GM23248 (cell line): ENCODE measurements at regions not wholly inside any gene's neighbourhood (a gene's known extent, or its start where the extent isn't known, plus 50 kb on each side); places are given as distances from the start of the nearest gene placed in this dataset.

Source experiments
- DNase-seq: peaks from one replicate; pipeline ENCODE4 v3.0.0-alpha.2; 2015
- H2AFZ ChIP-seq: fragments of 200-600 bp; sonication (generic); 2 replicates; pipeline ENCODE4 v1.6.1; 2016; ENCODE audit warnings: antibody characterized with exemption
- H3F3A ChIP-seq: fragments of 200-600 bp; sonication (generic); 2 replicates; pipeline ENCODE4 v1.6.1; 2016; ENCODE audit warnings: mild to moderate bottlenecking, antibody characterized with exemption, mixed run types; ENCODE audit not compliant: insufficient read depth
- H3K27ac ChIP-seq: fragments of 200-600 bp; sonication (generic); 2 replicates; pipeline ENCODE4 v1.5.1; 2016; ENCODE audit warnings: mild to moderate bottlenecking
- H3K27me3 ChIP-seq: fragments of 200-600 bp; sonication (generic); replicated peaks from 2 replicates; pipeline ENCODE4 v1.6.1; 2016; ENCODE audit warnings: mild to moderate bottlenecking; ENCODE audit not compliant: insufficient read depth
- H3K36me3 ChIP-seq: fragments of 200-600 bp; sonication (generic); 2 replicates; pipeline ENCODE4 v1.6.1; 2016; ENCODE audit warnings: low read depth, mild to moderate bottlenecking
- H3K4me1 ChIP-seq: fragments of 200-600 bp; sonication (generic); 2 replicates; pipeline ENCODE4 v1.6.1; 2016; ENCODE audit warnings: mild to moderate bottlenecking; ENCODE audit not compliant: insufficient read depth
- H3K4me2 ChIP-seq: fragments of 200-600 bp; sonication (generic); one replicate; pipeline ENCODE4 v1.6.1; 2016; ENCODE audit warnings: mild to moderate bottlenecking; ENCODE audit not compliant: unreplicated experiment
- H3K4me3 ChIP-seq: fragments of 200-600 bp; sonication (generic); 2 replicates; pipeline ENCODE4 v1.5.1; 2016; ENCODE audit warnings: mild to moderate bottlenecking
- H3K79me2 ChIP-seq: fragments of 200-600 bp; sonication (generic); 2 replicates; pipeline ENCODE4 v1.6.1; 2016; ENCODE audit warnings: mild to moderate bottlenecking; ENCODE audit not compliant: insufficient read depth
- H3K9ac ChIP-seq: fragments of 200-600 bp; sonication (generic); 2 replicates; pipeline ENCODE4 v1.6.1; 2016; ENCODE audit warnings: mild to moderate bottlenecking
- H3K9me2 ChIP-seq: fragments of 200-600 bp; sonication (generic); 2 replicates; pipeline ENCODE4 v1.6.1; 2016; ENCODE audit warnings: mixed run types, mild to moderate bottlenecking, moderate library complexity; ENCODE audit not compliant: insufficient read depth
- H3K9me3 ChIP-seq: fragments of 200-600 bp; sonication (generic); one replicate; pipeline ENCODE4 v1.6.1; 2017; ENCODE audit warnings: low read depth
- H4K20me1 ChIP-seq: fragments of 200-600 bp; sonication (generic); 2 replicates; pipeline ENCODE4 v1.6.0; 2016; ENCODE audit not compliant: insufficient read depth
- EZH2 ChIP-seq: fragments of 200-600 bp; sonication (generic); IDR thresholded peaks from 2 replicates; pipeline ENCODE4 v1.6.1; 2018; ENCODE audit warnings: antibody characterized with exemption, mild to moderate bottlenecking; ENCODE audit not compliant: insufficient read depth, poor library complexity, severe bottlenecking
- EZH2phosphoT487 ChIP-seq: fragments of 200-600 bp; sonication (generic); IDR thresholded peaks from 2 replicates; pipeline ENCODE4 v1.6.1; 2018; ENCODE audit warnings: antibody characterized with exemption, moderate library complexity, mild to moderate bottlenecking, low read depth; ENCODE audit not compliant: insufficient read depth
- WGBS, 2 experiments: methylation state at CpG; one replicate each; pipeline ENCODE4 v1.1.6; 2015 to 2017; ENCODE audit warnings: low lambda C conversion rate in 2 of 2, low coverage in 1 of 2; ENCODE audit errors: missing lambda C conversion rate in 2 of 2; 5-methylcytosine and 5-hydroxymethylcytosine counted together
- in situ Hi-C: fragments of 300-500 bp; cut with MboI; formaldehyde crosslinking; loops from 2 replicates; pipeline ENCODE4 v1.15.0; 2020

GRCh38 chr5:73330613-73331012, 118.0 kb downstream of the FOXD1 start:
- WGBS, 2 experiments: 79 to 91% methylated on average over 1 of the region's 1 CpG

DNA sequence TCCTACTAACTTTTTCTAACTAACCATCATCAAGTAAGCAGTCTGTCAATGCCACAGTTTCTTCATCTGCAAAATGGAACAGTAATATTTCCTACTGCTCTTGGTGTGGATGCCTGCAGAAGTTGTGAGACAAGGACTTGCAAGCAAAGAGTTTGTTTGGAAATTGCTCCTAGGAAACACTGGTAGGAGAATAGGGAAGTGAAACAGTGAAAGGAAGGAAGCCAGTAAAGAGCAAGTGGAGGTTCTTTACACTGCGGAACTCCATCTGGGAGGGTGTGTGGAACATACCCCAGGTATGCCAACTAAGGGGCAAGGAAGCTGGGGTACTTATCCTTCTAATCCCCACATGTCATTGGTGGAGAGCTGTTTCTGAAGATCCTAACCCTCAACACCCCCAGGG, 119.9 kb downstream of the FOXD1 start:
- Histone ChIP-seq H3K79me2 (no peaks in the 10 kb centered on the region), H3K27ac (no peak overlapping the region), H2AFZ (no peak overlapping the region), H3K27me3 (no peaks in the 10 kb centered on the region), H3K9me3 (no peaks in the 10 kb centered on the region), H3K9ac (no peak overlapping the region), H3K4me3 (no peak overlapping the region), H3K36me3 (peaks cover 4% of the 10 kb centered on the region; the same call in 1 of the 2 replicates), H3K9me2 (no peaks in the 10 kb centered on the region), H4K20me1 (no peaks in the 10 kb centered on the region), H3K4me1 (peaks cover 16% of the 10 kb centered on the region), H3F3A (peaks cover 14% of the 10 kb centered on the region; the same call in 1 of the 2 replicates), H3K4me2 (no peak overlapping the region)
- TF ChIP-seq EZH2 (no peak), EZH2phosphoT487 (no peak)
- in situ Hi-C loops: no loop called here
- 100% methylated on average over 1 of the region's 1 CpG for WGBS, 2 experiments
- DNase-seq: no peak

More at GRCh38 chr5:73330613-73331012, 118.0 kb downstream of the FOXD1 start:
- Histone ChIP-seq H3K4me3 (no peak overlapping the region), H3K4me1 (peaks cover 21% of the 10 kb centered on the region), H4K20me1 (no peaks in the 10 kb centered on the region), H3K36me3 (peaks cover 4% of the 10 kb centered on the region; the same call in 1 of the 2 replicates), H3K79me2 (no peaks in the 10 kb centered on the region), H2AFZ (no peak overlapping the region), H3F3A (peaks cover 14% of the 10 kb centered on the region; the same call in 1 of the 2 replicates), H3K9me3 (no peaks in the 10 kb centered on the region), H3K27ac (no peak overlapping the region), H3K27me3 (no peaks in the 10 kb centered on the region), H3K4me2 (no peak overlapping the region), H3K9me2 (no peaks in the 10 kb centered on the region), H3K9ac (no peak overlapping the region)
- no peak for DNase-seq
- in situ Hi-C loops: no loop called here
- TF ChIP-seq EZH2phosphoT487 (no peak), EZH2 (no peak)

DNA sequence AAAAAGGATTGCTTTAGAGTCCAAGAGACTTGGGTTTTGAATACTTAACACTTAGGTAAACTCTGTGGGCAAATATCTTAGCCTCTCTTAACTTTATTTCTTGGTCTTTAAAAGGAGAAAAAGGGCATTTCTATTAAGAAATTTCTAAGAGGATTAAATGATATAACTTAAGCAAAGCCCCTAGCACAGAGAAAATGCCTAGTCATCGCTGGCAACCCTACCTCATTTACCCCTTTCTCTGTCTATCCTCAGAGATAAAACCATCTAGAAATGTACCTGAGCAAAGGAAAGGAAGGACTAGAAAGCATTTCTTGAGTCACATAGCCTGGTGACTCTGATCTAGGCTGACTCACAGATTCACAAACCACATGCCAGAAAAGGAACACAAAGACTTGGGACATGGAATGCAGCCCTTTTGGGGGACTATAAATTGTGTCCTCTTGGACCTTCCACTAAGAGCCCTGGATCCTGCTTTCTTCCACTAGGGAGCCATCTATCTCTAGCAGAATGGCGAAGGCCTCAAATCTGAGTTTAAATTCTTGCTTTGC, 120.6 kb downstream of the FOXD1 start:
- no peak overlapping the region for H3K9ac ChIP-seq
- no peaks in the 10 kb centered on the region for H3K9me3 ChIP-seq
- peak; percentile 73 for DNase-seq
- TF ChIP-seq EZH2phosphoT487: no peak
- no peak for TF ChIP-seq EZH2
- H3K27me3 ChIP-seq: no peaks in the 10 kb centered on the region
- H3K4me2 ChIP-seq: no peak overlapping the region
- in situ Hi-C loops: no loop called here
- no peak overlapping the region for H3K4me3 ChIP-seq
- H3K27ac ChIP-seq: no peak overlapping the region
- H3K9me2 ChIP-seq: no peaks in the 10 kb centered on the region
- no peak overlapping the region for H2AFZ ChIP-seq
- H3K79me2 ChIP-seq: no peaks in the 10 kb centered on the region
- H4K20me1 ChIP-seq: no peaks in the 10 kb centered on the region
- H3K4me1 ChIP-seq: peaks cover 22% of the 10 kb centered on the region
- H3F3A ChIP-seq: peaks cover 14% of the 10 kb centered on the region; the same call in 1 of the 2 replicates
- 87 to 94% methylated on average over 2 of the region's 2 CpGs for WGBS, 2 experiments
- peaks cover 4% of the 10 kb centered on the region; the same call in 1 of the 2 replicates for H3K36me3 ChIP-seq

DNA sequence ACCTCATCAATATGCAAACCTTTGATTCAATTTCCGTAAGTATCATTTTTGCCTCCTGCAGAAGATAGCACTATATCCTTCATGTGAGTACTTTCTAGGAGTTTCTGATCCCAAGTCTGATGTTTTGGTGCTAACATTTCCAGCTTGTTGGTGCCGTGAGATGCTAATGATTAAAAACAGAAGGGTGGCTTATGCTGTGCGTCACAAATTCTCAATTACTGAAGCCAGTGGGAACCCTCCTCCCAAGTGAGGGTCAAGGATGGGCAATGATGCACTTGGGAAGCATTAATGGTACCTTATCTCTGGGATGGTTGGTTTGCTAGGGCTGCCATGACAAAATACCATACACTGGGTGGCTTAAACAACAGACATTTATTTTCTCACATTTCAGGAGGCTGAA, 123.0 kb downstream of the FOXD1 start:
- no peak overlapping the region for H2AFZ ChIP-seq
- H3K9me3 ChIP-seq: no peaks in the 10 kb centered on the region
- no peak for DNase-seq
- peaks cover 43% of the 10 kb centered on the region for H3K4me1 ChIP-seq
- H3K9ac ChIP-seq: no peak overlapping the region
- no peak overlapping the region for H3K27ac ChIP-seq
- 0 out of 2 replicates have a peak, but pooled peaks cover under 1% of the 10 kb centered on the region for H3K36me3 ChIP-seq
- no peak overlapping the region for H3K4me2 ChIP-seq
- H3K9me2 ChIP-seq: no peaks in the 10 kb centered on the region
- no peak overlapping the region for H3K4me3 ChIP-seq
- no peaks in the 10 kb centered on the region for H3K79me2 ChIP-seq
- H4K20me1 ChIP-seq: no peaks in the 10 kb centered on the region
- H3F3A ChIP-seq: peaks cover 30% of the 10 kb centered on the region
- in situ Hi-C loops: no loop called here
- no peaks in the 10 kb centered on the region for H3K27me3 ChIP-seq
- no peak for TF ChIP-seq EZH2phosphoT487
- no peak for TF ChIP-seq EZH2
- WGBS, 2 experiments: 70 to 79% methylated on average over 3 of the region's 3 CpGs
